HFFc6 (cell line): ENCODE measurements at regions not wholly inside any gene's neighbourhood (a gene's known extent, or its start where the extent isn't known, plus 50 kb on each side); places are given as distances from the start of the nearest gene placed in this dataset.

ENCODE experiments used
- DNase-seq: peaks from one replicate; pipeline ENCODE4 v3.0.0-alpha.2; 2018
- H3K27ac Mint-ChIP-seq: 2 replicates; pipeline ENCODE4 v1.8.0; 2020; ENCODE audit warnings: mild to moderate bottlenecking, mixed read lengths
- H3K27me3 Mint-ChIP-seq: 2 replicates; pipeline ENCODE4 v1.8.0; 2021; ENCODE audit warnings: mild to moderate bottlenecking, moderate library complexity, mixed read lengths; ENCODE audit not compliant: insufficient read depth
- H3K36me3 Mint-ChIP-seq: 2 replicates; pipeline ENCODE4 v1.8.0; 2021; ENCODE audit warnings: low read depth, mixed read lengths
- H3K4me1 Mint-ChIP-seq: 2 replicates; pipeline ENCODE4 v1.8.0; 2020; ENCODE audit warnings: low read depth, mixed read lengths
- H3K4me3 Mint-ChIP-seq: 2 replicates; pipeline ENCODE4 v1.8.0; 2020; ENCODE audit warnings: mild to moderate bottlenecking, moderate library complexity, mixed read lengths
- H3K9me3 Mint-ChIP-seq: 2 replicates; pipeline ENCODE4 v1.8.0; 2020; ENCODE audit warnings: mild to moderate bottlenecking, mixed read lengths
- CTCF ChIP-seq: fragments of 200-600 bp; sonication (generic); IDR thresholded peaks from 2 replicates; pipeline ENCODE4 v1.5.0; 2021; ENCODE audit warnings: antibody characterized with exemption, mild to moderate bottlenecking

- Mint-ChIP-seq H3K4me1 (peaks cover 49% of the 10 kb centered on the region), H3K9me3 (no peaks in the 10 kb centered on the region), H3K4me3 (peak overlapping the region; percentile 60), H3K36me3 (no peaks in the 10 kb centered on the region), H3K27ac (peak overlapping the region; percentile 67), H3K27me3 (no peaks in the 10 kb centered on the region; the same call in 1 of the 2 replicates)
- peak; percentile 60 for TF ChIP-seq CTCF
- DNase-seq, result peak; percentile 84
Measured at GRCh38 chr20:2210646-2211552, 84.9 kb upstream of the TGM3 start.

- TF ChIP-seq CTCF, result no peak
- DNase-seq, result no peak
- no peaks in the 10 kb centered on the region; the same call in 1 of the 2 replicates for H3K27me3 Mint-ChIP-seq
- no peak overlapping the region for H3K4me3 Mint-ChIP-seq
- no peaks in the 10 kb centered on the region for H3K36me3 Mint-ChIP-seq
- H3K27ac Mint-ChIP-seq, result peak overlapping the region; percentile 67; the same call in 1 of the 2 replicates
- H3K9me3 Mint-ChIP-seq, result no peaks in the 10 kb centered on the region
- H3K4me1 Mint-ChIP-seq, result peaks cover 51% of the 10 kb centered on the region
Measured at GRCh38 chr20:2212456-2213015, 83.3 kb upstream of the TGM3 start.

GRCh38 chr20:2213401-2213800, 82.4 kb upstream of the TGM3 start:
- no peaks in the 10 kb centered on the region for H3K9me3 Mint-ChIP-seq
- peaks cover 43% of the 10 kb centered on the region for H3K4me1 Mint-ChIP-seq
- no peak for DNase-seq
- no peak overlapping the region for H3K4me3 Mint-ChIP-seq
- TF ChIP-seq CTCF, result no peak
- no peak overlapping the region for H3K27ac Mint-ChIP-seq
- no peaks in the 10 kb centered on the region; the same call in 1 of the 2 replicates for H3K36me3 Mint-ChIP-seq
- no peaks in the 10 kb centered on the region; the same call in 1 of the 2 replicates for H3K27me3 Mint-ChIP-seq

GRCh38 chr20:2217857-2218539, 77.8 kb upstream of the TGM3 start:
- peaks cover 6% of the 10 kb centered on the region for H3K4me1 Mint-ChIP-seq
- no peak for TF ChIP-seq CTCF

GRCh38 chr20:2219481-2220006, 76.3 kb upstream of the TGM3 start:
- no peak for DNase-seq
- H3K4me1 Mint-ChIP-seq, result peaks cover 18% of the 10 kb centered on the region
- TF ChIP-seq CTCF, result no peak
- peaks cover 13% of the 10 kb centered on the region for H3K9me3 Mint-ChIP-seq
- no peak overlapping the region for H3K27ac Mint-ChIP-seq
- no peaks in the 10 kb centered on the region for H3K27me3 Mint-ChIP-seq
- no peak overlapping the region for H3K4me3 Mint-ChIP-seq
- H3K36me3 Mint-ChIP-seq, result peaks cover 15% of the 10 kb centered on the region

More at GRCh38 chr20:2217857-2218539, 77.8 kb upstream of the TGM3 start:
- DNase-seq, result no peak
- H3K27me3 Mint-ChIP-seq, result no peaks in the 10 kb centered on the region; the same call in 1 of the 2 replicates
- H3K9me3 Mint-ChIP-seq, result peaks cover 13% of the 10 kb centered on the region
- H3K4me3 Mint-ChIP-seq, result no peak overlapping the region
- peaks cover 15% of the 10 kb centered on the region for H3K36me3 Mint-ChIP-seq
- H3K27ac Mint-ChIP-seq, result no peak overlapping the region
